Activated naive CD8-positive, alpha-beta T cell treated with anti-CD3 and anti-CD28 coated beads, Interleukin-2, amount 50 U/mL, for 24 hours (primary cell): ENCODE measurements at regions not wholly inside any gene's neighbourhood (a gene's known extent, or its start where the extent isn't known, plus 50 kb on each side); places are given as distances from the start of the nearest gene placed in this dataset.
"Not testable (repeated sequence)": the region's sequence is repeated elsewhere in the genome, so short reads cannot be mapped to it uniquely, and the experiment has no call there.

Source experiments
- ATAC-seq: fragments of 150-1000 bp; cut with Tn5 transposase; one replicate; pipeline ENCODE4 v1.10.0; 2021
- DNase-seq: peaks from one replicate; pipeline ENCODE4 v3.0.0; 2021
- H3K27ac Mint-ChIP-seq: one replicate; pipeline ENCODE4 v1.8.0; 2021; ENCODE audit warnings: mild to moderate bottlenecking, mixed read lengths
- H3K27me3 Mint-ChIP-seq: one replicate; pipeline ENCODE4 v1.8.0; 2021; ENCODE audit warnings: mixed read lengths
- H3K36me3 Mint-ChIP-seq: one replicate; pipeline ENCODE4 v1.8.0; 2021; ENCODE audit warnings: low read depth, mixed read lengths
- H3K4me1 Mint-ChIP-seq: one replicate; pipeline ENCODE4 v1.8.0; 2021; ENCODE audit warnings: mixed read lengths
- H3K4me3 Mint-ChIP-seq: one replicate; pipeline ENCODE4 v1.8.0; 2021; ENCODE audit warnings: mild to moderate bottlenecking, moderate library complexity, mixed read lengths
- H3K9me3 Mint-ChIP-seq: one replicate; pipeline ENCODE4 v1.8.0; 2021; ENCODE audit warnings: mixed read lengths

- Mint-ChIP-seq H3K27ac (no peak overlapping the region), H3K27me3 (no peaks in the 10 kb centered on the region), H3K4me3 (no peak overlapping the region), H3K36me3 (no peaks in the 10 kb centered on the region), H3K9me3 (peaks cover 12% of the 10 kb centered on the region), H3K4me1 (no peaks in the 10 kb centered on the region)
- ATAC-seq (no peak), DNase-seq (no peak)
Measured at GRCh38 chr16:35102780-35103403, 1643.5 kb downstream of the TP53TG3F start.

DNA sequence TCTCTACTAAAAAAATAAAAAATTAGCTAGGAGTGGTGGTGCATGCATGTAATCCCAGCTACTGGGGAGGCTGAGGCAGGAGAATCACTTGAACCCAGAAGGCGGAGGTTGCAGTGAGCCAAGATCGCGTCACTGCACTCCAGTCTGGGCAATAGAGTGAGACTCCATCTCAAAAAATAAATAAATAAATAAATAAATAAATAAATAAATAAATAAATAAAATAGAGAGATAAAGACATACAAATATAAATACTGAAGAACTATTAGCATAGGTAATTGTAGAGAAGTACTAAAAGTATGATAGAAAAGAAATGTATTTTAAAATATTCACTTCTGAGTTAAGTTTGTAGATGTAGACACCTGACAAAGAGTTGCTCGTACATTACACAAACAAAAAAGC lies 1652.4 kb downstream of the TP53TG3F start:
- not testable (repeated sequence) for H3K4me3 Mint-ChIP-seq, H3K27ac Mint-ChIP-seq, H3K36me3 Mint-ChIP-seq, DNase-seq, ATAC-seq, H3K27me3 Mint-ChIP-seq, H3K4me1 Mint-ChIP-seq
- H3K9me3 Mint-ChIP-seq: peaks cover 23% of the 10 kb centered on the region

DNA sequence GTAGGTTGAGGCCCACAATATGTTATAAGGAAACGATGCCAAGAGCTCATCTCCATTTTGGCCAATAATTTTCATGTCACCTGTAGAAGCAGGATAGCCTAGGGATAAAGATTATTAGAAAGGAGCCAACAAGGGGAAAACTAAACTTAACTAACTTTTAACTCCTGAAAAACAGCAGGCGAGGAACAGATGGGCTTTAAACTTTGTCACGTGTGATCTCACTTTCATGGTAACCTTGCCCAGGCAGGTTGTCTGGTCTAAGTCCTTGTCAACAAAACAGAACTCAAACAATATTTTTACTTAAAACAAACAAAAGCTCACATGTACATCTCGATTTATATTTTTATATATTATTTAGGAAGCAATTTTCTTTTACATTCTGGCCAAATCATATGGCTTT lies 1672.0 kb downstream of the TP53TG3F start:
- H3K4me1 Mint-ChIP-seq: no peaks in the 10 kb centered on the region
- DNase-seq: no peak
- H3K4me3 Mint-ChIP-seq: no peak overlapping the region
- no peaks in the 10 kb centered on the region for H3K27me3 Mint-ChIP-seq
- no peak for ATAC-seq
- no peak overlapping the region for H3K27ac Mint-ChIP-seq
- peaks cover 24% of the 10 kb centered on the region for H3K9me3 Mint-ChIP-seq
- H3K36me3 Mint-ChIP-seq: no peaks in the 10 kb centered on the region

DNA sequence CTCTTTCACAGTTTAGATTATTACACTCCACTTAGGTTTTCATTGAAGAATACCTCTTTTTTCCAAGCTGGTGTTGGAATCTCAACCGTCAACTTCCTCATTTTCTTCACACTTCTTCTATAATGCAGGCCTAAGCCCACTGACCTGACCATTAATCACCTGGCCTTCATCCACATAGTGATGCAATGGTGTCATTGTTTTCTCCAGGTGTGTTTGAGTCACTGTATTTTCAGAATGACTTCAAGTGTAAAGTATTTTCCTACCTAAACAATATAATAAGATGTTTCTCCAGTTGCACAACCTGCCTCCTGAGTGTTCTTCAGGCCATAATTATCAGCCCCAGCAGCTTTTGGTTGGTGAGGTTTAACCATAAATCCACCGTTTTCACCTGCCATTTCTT lies 1675.1 kb downstream of the TP53TG3F start:
- no peak for DNase-seq
- Mint-ChIP-seq H3K4me1 (no peaks in the 10 kb centered on the region), H3K9me3 (peaks cover 14% of the 10 kb centered on the region), H3K27me3 (no peaks in the 10 kb centered on the region), H3K27ac (no peak overlapping the region), H3K36me3 (no peaks in the 10 kb centered on the region), H3K4me3 (no peak overlapping the region)
- no peak for ATAC-seq

GRCh38 chr16:35140293-35140986 lies 1681.0 kb downstream of the TP53TG3F start:
- Mint-ChIP-seq H3K9me3 (peaks cover 6% of the 10 kb centered on the region), H3K4me1 (no peaks in the 10 kb centered on the region), H3K27ac (no peak overlapping the region), H3K27me3 (no peaks in the 10 kb centered on the region), H3K36me3 (peaks cover 2% of the 10 kb centered on the region), H3K4me3 (no peak overlapping the region)
- DNase-seq: no peak
- ATAC-seq: no peak

DNA sequence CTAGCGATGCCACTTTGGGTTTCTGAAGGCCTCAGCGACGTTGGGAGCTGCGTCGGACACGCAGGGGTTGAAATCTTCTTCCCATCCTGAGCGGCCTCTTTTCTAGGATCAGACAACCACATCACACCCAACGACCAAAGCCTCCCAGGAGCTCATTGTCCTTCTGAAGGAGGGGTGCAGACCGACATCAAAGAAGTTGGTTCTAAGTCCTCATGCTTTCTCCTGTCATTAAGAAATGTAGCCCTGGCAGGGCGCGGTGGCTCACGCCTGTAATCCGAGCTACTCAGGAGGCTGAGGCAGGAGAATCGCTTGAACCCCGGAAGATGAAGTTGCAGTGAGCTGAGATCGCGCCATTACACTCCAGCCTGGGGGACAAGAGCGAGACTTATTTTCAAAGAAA lies 1681.9 kb downstream of the TP53TG3F start:
- H3K9me3 Mint-ChIP-seq: peaks cover 6% of the 10 kb centered on the region
- H3K4me3 Mint-ChIP-seq: no peak overlapping the region
- no peaks in the 10 kb centered on the region for H3K4me1 Mint-ChIP-seq
- no peak overlapping the region for H3K27ac Mint-ChIP-seq
- no peak for DNase-seq
- H3K36me3 Mint-ChIP-seq: peaks cover 2% of the 10 kb centered on the region
- ATAC-seq: no peak
- H3K27me3 Mint-ChIP-seq: no peaks in the 10 kb centered on the region

DNA sequence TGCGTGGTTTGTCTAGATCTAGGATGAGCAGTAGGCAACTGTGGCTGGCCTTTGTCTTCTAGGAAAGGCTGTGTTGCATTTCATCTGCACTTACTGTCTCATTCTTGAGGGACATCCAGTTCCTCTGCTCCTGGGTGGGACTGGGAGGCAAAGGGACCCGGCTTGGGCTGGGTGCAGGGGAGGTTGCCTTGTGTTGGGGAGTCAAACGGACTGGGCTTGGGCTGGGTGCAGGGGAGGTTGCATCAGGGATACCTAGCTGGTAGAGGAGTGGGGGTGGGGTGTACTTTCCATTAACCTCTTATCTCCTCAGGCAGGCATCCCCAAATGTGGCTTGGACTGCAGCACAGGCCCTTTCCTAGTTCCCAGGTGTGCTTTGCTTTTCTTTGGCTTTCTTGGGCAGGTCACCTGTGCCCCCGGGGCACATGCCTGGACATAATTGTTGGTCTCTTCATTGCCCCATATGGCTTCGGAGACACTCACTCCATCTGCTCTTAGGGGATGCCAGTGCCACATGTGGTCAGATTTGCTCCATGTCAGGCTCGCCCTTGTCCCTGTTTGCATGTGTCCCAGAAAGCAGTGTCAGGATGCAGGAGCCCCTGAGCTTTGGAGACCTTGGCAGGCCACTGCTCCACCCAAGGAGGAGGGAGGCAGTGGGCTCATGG lies 1682.9 kb downstream of the TP53TG3F start:
- Mint-ChIP-seq H3K4me1 (no peaks in the 10 kb centered on the region), H3K9me3 (peaks cover 6% of the 10 kb centered on the region), H3K36me3 (peaks cover 2% of the 10 kb centered on the region), H3K27me3 (no peaks in the 10 kb centered on the region), H3K27ac (no peak overlapping the region), H3K4me3 (no peak overlapping the region)
- no peak for ATAC-seq
- no peak for DNase-seq

- H3K4me1 Mint-ChIP-seq: no peaks in the 10 kb centered on the region
- H3K9me3 Mint-ChIP-seq: peaks cover 6% of the 10 kb centered on the region
- ATAC-seq (no peak), DNase-seq (no peak)
- H3K27ac Mint-ChIP-seq: no peak overlapping the region
- no peak overlapping the region for H3K4me3 Mint-ChIP-seq
- H3K27me3 Mint-ChIP-seq: no peaks in the 10 kb centered on the region
- H3K36me3 Mint-ChIP-seq: peaks cover 2% of the 10 kb centered on the region
Measured at GRCh38 chr16:35142809-35143192, 1683.4 kb downstream of the TP53TG3F start.

DNA sequence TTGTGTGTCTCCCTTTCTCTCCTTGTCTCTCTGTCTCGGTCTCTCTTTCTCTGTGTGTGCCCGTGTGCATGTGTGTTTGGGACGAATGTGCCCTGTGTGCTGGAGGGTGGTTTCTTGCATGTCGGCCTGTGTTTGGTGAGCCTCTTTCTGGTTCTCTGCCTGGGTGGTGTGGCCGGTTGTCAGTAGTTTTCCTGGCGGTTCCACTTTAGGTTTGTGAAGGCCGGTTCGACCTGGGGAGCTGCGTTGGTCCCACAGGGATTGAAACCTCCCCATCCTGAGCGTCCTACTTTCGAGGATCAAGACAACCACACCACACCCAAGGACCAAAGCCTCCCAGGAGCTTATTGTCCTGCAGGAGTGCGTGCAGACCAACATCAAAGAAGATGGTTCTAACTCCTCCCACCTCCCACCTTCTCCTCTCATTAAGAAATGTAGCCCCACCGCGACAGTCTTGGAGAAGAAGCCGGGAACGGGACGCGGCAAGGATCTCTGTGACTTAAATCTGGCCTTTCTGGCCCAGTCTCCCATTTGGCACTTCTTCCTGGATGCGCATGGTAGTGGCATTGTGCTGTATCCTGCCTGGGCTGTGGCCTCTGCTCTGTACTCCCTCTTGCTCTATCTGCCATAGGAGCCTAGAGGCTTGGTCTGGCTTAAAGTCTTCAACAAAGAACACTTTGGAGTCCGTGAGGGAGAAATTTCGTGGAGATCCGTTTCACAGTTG lies 1685.0 kb downstream of the TP53TG3F start:
- no peak overlapping the region for H3K27ac Mint-ChIP-seq
- no peak overlapping the region for H3K4me3 Mint-ChIP-seq
- H3K27me3 Mint-ChIP-seq: no peaks in the 10 kb centered on the region

GRCh38 chr16:35146031-35146710 lies 1686.8 kb downstream of the TP53TG3F start:
- no peak for DNase-seq
- Mint-ChIP-seq H3K4me1 (no peaks in the 10 kb centered on the region), H3K27ac (no peak overlapping the region), H3K9me3 (peaks cover 11% of the 10 kb centered on the region), H3K36me3 (peaks cover 2% of the 10 kb centered on the region), H3K4me3 (no peak overlapping the region), H3K27me3 (no peaks in the 10 kb centered on the region)
- ATAC-seq: no peak

More for the DNA sequence above, 1685.0 kb downstream of the TP53TG3F start:
- DNase-seq (no peak), ATAC-seq (no peak)
- H3K4me1 Mint-ChIP-seq: no peaks in the 10 kb centered on the region
- H3K36me3 Mint-ChIP-seq: peaks cover 2% of the 10 kb centered on the region
- H3K9me3 Mint-ChIP-seq: peaks cover 9% of the 10 kb centered on the region

GRCh38 chr16:35146723-35147458 lies 1687.5 kb downstream of the TP53TG3F start:
- no peaks in the 10 kb centered on the region for H3K4me1 Mint-ChIP-seq
- H3K36me3 Mint-ChIP-seq: peaks cover 2% of the 10 kb centered on the region
- no peak overlapping the region for H3K4me3 Mint-ChIP-seq
- DNase-seq: no peak
- no peaks in the 10 kb centered on the region for H3K27me3 Mint-ChIP-seq
- H3K9me3 Mint-ChIP-seq: peaks cover 8% of the 10 kb centered on the region
- no peak for ATAC-seq
- H3K27ac Mint-ChIP-seq: no peak overlapping the region

DNA sequence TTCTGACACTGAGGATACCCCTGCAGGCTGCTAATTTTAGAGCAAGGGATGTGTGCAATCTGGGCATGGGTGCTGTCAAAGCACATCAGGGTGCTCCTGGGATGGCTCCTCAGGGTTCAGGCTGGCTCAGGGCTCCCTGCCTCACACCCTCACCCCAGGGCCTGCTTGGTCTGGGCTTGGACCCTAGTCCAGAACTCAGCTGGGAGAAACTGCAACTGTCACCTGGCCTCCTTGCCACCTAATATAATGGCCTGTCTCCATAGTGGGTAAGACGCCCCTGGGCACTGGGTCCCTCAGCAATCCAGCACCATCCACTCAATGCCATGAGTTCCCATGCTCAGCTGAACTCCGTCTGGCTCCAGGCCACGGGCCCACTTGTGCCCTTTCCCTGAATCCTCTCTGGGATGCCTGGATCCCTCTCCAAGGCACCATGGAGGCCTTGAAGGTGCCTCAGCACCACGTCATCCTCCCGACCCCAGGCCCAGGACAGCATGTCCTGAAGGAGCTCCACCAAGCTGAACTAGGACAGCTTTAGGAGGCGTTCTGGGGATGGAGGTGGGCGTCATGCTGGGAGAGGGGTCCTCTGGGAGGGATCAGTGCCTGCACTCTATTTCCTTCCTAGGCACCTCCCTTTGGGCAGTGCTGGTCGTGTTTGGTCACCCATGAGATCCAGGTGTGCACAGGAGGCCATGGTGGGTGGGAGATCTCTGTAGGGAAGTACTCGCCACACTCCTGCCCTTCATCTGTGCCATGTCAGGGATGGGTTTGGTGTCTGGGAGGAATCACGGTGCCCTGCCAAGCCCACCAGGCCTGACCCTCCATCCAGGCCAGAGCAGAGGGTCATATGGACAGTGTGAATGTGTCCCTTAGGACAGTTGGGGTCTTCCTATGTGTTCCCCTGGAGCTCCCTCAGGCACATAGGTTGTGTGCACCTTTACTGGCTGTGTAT lies 1688.4 kb downstream of the TP53TG3F start:
- Mint-ChIP-seq H3K27ac (no peak overlapping the region), H3K4me3 (no peak overlapping the region), H3K9me3 (peaks cover 5% of the 10 kb centered on the region), H3K27me3 (no peaks in the 10 kb centered on the region), H3K36me3 (peaks cover 2% of the 10 kb centered on the region), H3K4me1 (no peaks in the 10 kb centered on the region)
- DNase-seq (no peak), ATAC-seq (no peak)

- Mint-ChIP-seq H3K27ac (no peak overlapping the region), H3K27me3 (no peaks in the 10 kb centered on the region), H3K4me3 (no peak overlapping the region), H3K9me3 (peaks cover 5% of the 10 kb centered on the region), H3K36me3 (peaks cover 2% of the 10 kb centered on the region), H3K4me1 (no peaks in the 10 kb centered on the region)
- DNase-seq: no peak
- ATAC-seq: no peak
Measured at GRCh38 chr16:35148748-35149147, 1689.3 kb downstream of the TP53TG3F start.
